H1 (cell line): ENCODE measurements at regions not wholly inside any gene's neighbourhood (a gene's known extent, or its start where the extent isn't known, plus 50 kb on each side); places are given as distances from the start of the nearest gene placed in this dataset.

Experiments
- CTCF ChIA-PET: fragments of 300-600 bp; sonication (Branson Sonifier 250); formaldehyde crosslinking; loops from one replicate; lab custom pipeline; 2021; ENCODE audit not compliant: partially characterized antibody; lab: Charles Lee
- POLR2A ChIA-PET: fragments of 300-600 bp; sonication (Branson Sonifier 250); formaldehyde crosslinking; loops from one replicate; lab custom pipeline; 2021; ENCODE audit warnings: inconsistent platforms; ENCODE audit not compliant: partially characterized antibody; lab: Charles Lee
- DNase-seq, 2 experiments: peaks; one replicate each; pipeline versions ENCODE4 v3.0.0 to v3.0.0-alpha.2; 2010 to 2022; ENCODE audit warnings: low spot score in 2 of 2, low read depth in 1 of 2, mixed read lengths in 1 of 2
- FAIRE-seq: peaks from 2 replicates; lab custom pipeline; 2011; peaks lifted over from hg19 to GRCh38; lab: Jason Lieb, UNC
- H2AFZ ChIP-seq: 2 replicates; pipeline ENCODE4 v1.8.1; 2012; ENCODE audit warnings: low read length, inconsistent platforms
- H2AK5ac ChIP-seq: 2 replicates; pipeline ENCODE4 v1.6.1; 2013; ENCODE audit warnings: low read depth, low read length
- H2BK120ac ChIP-seq: replicated peaks from 2 replicates; pipeline ENCODE3; 2013; ENCODE audit warnings: low read depth, low read length, inconsistent platforms
- H2BK12ac ChIP-seq: 2 replicates; pipeline ENCODE4 v1.6.1; 2013; ENCODE audit warnings: low read depth, low read length
- H2BK15ac ChIP-seq: 2 replicates; pipeline ENCODE4 v1.6.1; 2013; ENCODE audit warnings: low read length
- H2BK20ac ChIP-seq: 2 replicates; pipeline ENCODE4 v1.6.1; 2013; ENCODE audit warnings: low read length
- H2BK5ac ChIP-seq: 2 replicates; pipeline ENCODE4 v1.6.1; 2013; ENCODE audit warnings: low read depth, low read length
- H3K14ac ChIP-seq: 2 replicates; pipeline ENCODE4 v1.6.1; 2013; ENCODE audit warnings: inconsistent platforms; ENCODE audit not compliant: insufficient read length
- H3K18ac ChIP-seq: 2 replicates; pipeline ENCODE4 v1.6.1; 2013; ENCODE audit warnings: low read length; ENCODE audit errors: extremely low read depth
- H3K23ac ChIP-seq: 2 replicates; pipeline ENCODE4 v1.6.1; 2013; ENCODE audit warnings: inconsistent platforms; ENCODE audit not compliant: insufficient read length
- H3K23me2 ChIP-seq: 2 replicates; pipeline ENCODE4 v1.6.1; 2013; ENCODE audit warnings: low read depth, low read length
- H3K27ac ChIP-seq: 2 replicates; pipeline ENCODE4 v1.6.1; 2011; ENCODE audit warnings: low read depth, low read length, inconsistent platforms
- H3K27me3 ChIP-seq, 4 experiments: replicated peaks in 1 of 4; 1 replicate in 1 of 4; 2 replicates in 3 of 4; pipeline versions ENCODE4 v1.6.1 to v1.8.1; 2011 to 2013; ENCODE audit warnings: low read length in 3 of 4, mild to moderate bottlenecking in 3 of 4, inconsistent platforms in 2 of 4, mixed read lengths in 2 of 4, moderate library complexity in 1 of 4; ENCODE audit not compliant: control insufficient read depth in 3 of 4, insufficient read depth in 3 of 4; ENCODE audit errors: extremely low read depth in 1 of 4
- H3K36me3 ChIP-seq, 4 experiments: 2 replicates each; pipeline versions ENCODE4 v1.6.1 to v1.8.1; 2011 to 2013; ENCODE audit warnings: mild to moderate bottlenecking in 4 of 4, low read length in 3 of 4, moderate library complexity in 2 of 4, control low read depth in 1 of 4, inconsistent platforms in 1 of 4; ENCODE audit not compliant: insufficient read depth in 4 of 4, control insufficient read depth in 2 of 4
- H3K4ac ChIP-seq: replicated peaks from 2 replicates; pipeline ENCODE3; 2013; ENCODE audit warnings: low read length, low read depth, mixed read lengths, inconsistent platforms; ENCODE audit not compliant: insufficient read length
- H3K4me1 ChIP-seq, 4 experiments: replicated peaks in 1 of 4; 1 replicate in 1 of 4; 2 replicates in 3 of 4; pipeline versions ENCODE4 v1.6.1 to v1.8.1; 2011 to 2013; ENCODE audit warnings: low read length in 3 of 4, inconsistent platforms in 2 of 4, mixed read lengths in 1 of 4; ENCODE audit not compliant: insufficient read depth in 4 of 4, control insufficient read depth in 3 of 4
- H3K4me2 ChIP-seq, 2 experiments: 2 replicates each; pipeline versions ENCODE4 v1.6.1 to v1.8.1; 2011 to 2013; ENCODE audit warnings: low read depth in 2 of 2, low read length in 2 of 2, control low read depth in 1 of 2, inconsistent platforms in 1 of 2, mild to moderate bottlenecking in 1 of 2; ENCODE audit not compliant: insufficient read depth in 1 of 2
- H3K4me3 ChIP-seq, 4 experiments: fragments of 200-600, 300-600 bp in 1 of 4; sonication (generic), shearing (Covaris generic), sonication (Bioruptor Twin) in 1 of 4; 2 replicates each; pipeline versions ENCODE4 v1.5.1 to v1.8.1; 2011 to 2016; ENCODE audit warnings: low read length in 4 of 4, low read depth in 3 of 4, control low read depth in 2 of 4, inconsistent platforms in 2 of 4, mild to moderate bottlenecking in 2 of 4, mixed read lengths in 1 of 4, moderate library complexity in 1 of 4; ENCODE audit not compliant: insufficient read depth in 2 of 4; ENCODE audit errors: extremely low read depth in 1 of 4
- H3K56ac ChIP-seq: replicated peaks from 2 replicates; pipeline ENCODE3; 2013; ENCODE audit warnings: low read depth, mild to moderate bottlenecking, mixed read lengths, low read length, inconsistent platforms; ENCODE audit not compliant: insufficient read length
- H3K79me1 ChIP-seq: 2 replicates; pipeline ENCODE4 v1.6.1; 2013; ENCODE audit warnings: low read depth, low read length, control low read depth
- H3K79me2 ChIP-seq, 2 experiments: 2 replicates each; pipeline versions ENCODE4 v1.6.1 to v1.8.1; 2012 to 2013; ENCODE audit warnings: low read length in 2 of 2, mild to moderate bottlenecking in 2 of 2, inconsistent platforms in 1 of 2; ENCODE audit not compliant: insufficient read depth in 2 of 2, control insufficient read depth in 1 of 2
- H3K9ac ChIP-seq, 4 experiments: replicated peaks in 1 of 4; 1 replicate in 1 of 4; 2 replicates in 3 of 4; pipeline versions ENCODE4 v1.6.1 to v1.8.1; 2011 to 2013; ENCODE audit warnings: low read depth in 3 of 4, low read length in 3 of 4, control low read depth in 2 of 4, mild to moderate bottlenecking in 2 of 4, moderate library complexity in 2 of 4, inconsistent platforms in 1 of 4; ENCODE audit errors: extremely low read depth in 1 of 4
- H3K9me3 ChIP-seq, 2 experiments: 2 replicates each; pipeline versions ENCODE4 v1.6.1 to v1.8.1; 2012 to 2013; ENCODE audit warnings: mild to moderate bottlenecking in 2 of 2, moderate library complexity in 2 of 2, control low read depth in 1 of 2, inconsistent platforms in 1 of 2, low read depth in 1 of 2, low read length in 1 of 2, mixed read lengths in 1 of 2; ENCODE audit not compliant: insufficient read depth in 2 of 2
- H4K20me1 ChIP-seq, 2 experiments: replicated peaks in 1 of 2; 2 replicates each; pipeline versions ENCODE3 to v1.8.1; 2011 to 2013; ENCODE audit warnings: inconsistent platforms in 2 of 2, low read length in 2 of 2, mild to moderate bottlenecking in 1 of 2; ENCODE audit not compliant: insufficient read depth in 2 of 2, control insufficient read depth in 1 of 2
- H4K5ac ChIP-seq: 2 replicates; pipeline ENCODE4 v1.6.1; 2013; ENCODE audit warnings: low read length, low read depth, mixed read lengths, inconsistent platforms; ENCODE audit not compliant: insufficient read length
- H4K8ac ChIP-seq: 2 replicates; pipeline ENCODE4 v1.8.0; 2013; ENCODE audit warnings: mild to moderate bottlenecking, moderate library complexity, low read length, inconsistent platforms; ENCODE audit not compliant: insufficient read depth; ENCODE audit errors: extremely low read depth
- H4K91ac ChIP-seq: replicated peaks from 2 replicates; pipeline ENCODE3; 2013; ENCODE audit warnings: low read length, mixed read lengths, inconsistent platforms; ENCODE audit not compliant: insufficient read length
- CBX8 ChIP-seq: fragments of 300-800, 300-1000 bp; sonication (generic); IDR thresholded peaks from 2 replicates; pipeline ENCODE4 v1.7.1; 2016; ENCODE audit warnings: low read depth, low read length, borderline replicate concordance
- JUN ChIP-seq: IDR thresholded peaks from 2 replicates; pipeline ENCODE4 v1.6.1; 2011; ENCODE audit warnings: low read depth, mild to moderate bottlenecking, improper control_type of control experiment, low read length
- KDM1A ChIP-seq: fragments of 200-600, 300-600 bp; sonication (generic); IDR thresholded peaks from 2 replicates; pipeline ENCODE4 v1.7.1; 2016; ENCODE audit warnings: mild to moderate bottlenecking, low read length, borderline replicate concordance
- NANOG ChIP-seq: IDR thresholded peaks from 2 replicates; pipeline ENCODE4 v1.6.1; 2011; ENCODE audit warnings: low read length, low read depth, mild to moderate bottlenecking, inconsistent platforms; ENCODE audit not compliant: insufficient read depth, poor library complexity, severe bottlenecking
- POLR2AphosphoS5 ChIP-seq: IDR thresholded peaks from 2 replicates; pipeline ENCODE4 v1.6.1; 2011; ENCODE audit warnings: low read depth, low read length
- SP1 ChIP-seq: IDR thresholded peaks from 2 replicates; pipeline ENCODE4 v1.6.1; 2011; ENCODE audit warnings: low read depth, low read length
- TAF7 ChIP-seq: optimal IDR thresholded peaks from 2 replicates; pipeline ENCODE3; 2011; ENCODE audit warnings: low read depth, mild to moderate bottlenecking, inconsistent platforms, low read length, moderate library complexity, borderline replicate concordance
- WGBS, 2 experiments: shearing (Covaris generic) in 1 of 2; methylation state at CpG; one replicate each; pipeline versions ENCODE4 v1.1.6 to v1.1.7; 2013 to 2015; ENCODE audit warnings: low lambda C conversion rate in 2 of 2, mixed read lengths in 2 of 2, inconsistent platforms in 1 of 2, low coverage in 1 of 2, missing lambda C conversion rate in 1 of 2; ENCODE audit not compliant: insufficient replicate concordance in 2 of 2, insufficient coverage in 1 of 2, insufficient read length in 1 of 2; ENCODE audit errors: extremely low coverage in 1 of 2, missing lambda C conversion rate in 1 of 2; 5-methylcytosine and 5-hydroxymethylcytosine counted together
- TF ChIP-seq, protein P1 (sequence below): IDR thresholded peaks from 2 replicates; pipeline ENCODE4 v1.6.1; 2012; ENCODE audit warnings: low read length, inconsistent platforms

DNA sequence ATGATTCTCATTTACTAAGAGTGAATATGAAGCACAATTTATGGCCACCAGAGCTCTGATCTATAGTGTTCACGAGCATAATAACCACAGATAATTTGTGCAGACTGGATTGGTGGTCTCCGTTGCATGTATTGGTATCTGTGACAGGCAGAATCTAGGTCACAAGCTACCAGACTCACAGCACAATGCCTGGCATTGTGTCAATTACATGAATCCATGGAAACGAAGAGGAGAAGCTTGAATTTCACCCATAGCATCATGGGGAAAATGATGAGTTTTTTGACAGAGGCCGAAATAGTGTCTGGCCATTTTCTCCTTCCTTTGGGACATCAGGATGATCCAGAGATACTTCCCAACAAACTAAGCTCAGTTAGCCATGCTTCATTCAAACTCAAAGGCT lies 52.3 kb upstream of the TMEM170B start:
- 87% methylated on average over 4 of the region's 4 CpGs; no CpG with 5 or more reads in 1 of the 2 experiments for WGBS, 2 experiments
- FAIRE-seq (no peak), DNase-seq (no peak)
- no peak overlapping the region for H4K91ac ChIP-seq
- H3K4me1 ChIP-seq = peaks cover 0 to 3% (median 0%) of the 10 kb centered on the region in 4 experiments; a peak in 1 of 7 replicates
- H3K4ac ChIP-seq = no peak overlapping the region
- H3K36me3 ChIP-seq = no peaks in the 10 kb centered on the region
- H3K27me3 ChIP-seq = no peaks in the 10 kb centered on the region
- POLR2A ChIA-PET = no interaction called here
- H3K79me1 ChIP-seq = no peaks in the 10 kb centered on the region
- H2BK12ac ChIP-seq = no peak overlapping the region
- H3K4me3 ChIP-seq = no peak overlapping the region
- no peak overlapping the region for H2AK5ac ChIP-seq
- H3K4me2 ChIP-seq = no peak overlapping the region
- H3K79me2 ChIP-seq = no peaks in the 10 kb centered on the region
- H3K23ac ChIP-seq = no peak overlapping the region
- H4K8ac ChIP-seq = no peak overlapping the region
- H2BK120ac ChIP-seq = no peak overlapping the region
- H3K14ac ChIP-seq = no peak overlapping the region
- H4K20me1 ChIP-seq = no peaks in the 10 kb centered on the region
- no peaks in the 10 kb centered on the region for H3K9me3 ChIP-seq
- H3K18ac ChIP-seq = no peak overlapping the region
- 0 out of 2 replicates have a peak overlapping the region, but pooled peaks have one; percentile 3 for H2AFZ ChIP-seq
- H2BK15ac ChIP-seq = no peak overlapping the region
- H3K27ac ChIP-seq = no peak overlapping the region
- no peak overlapping the region for H2BK20ac ChIP-seq
- no peak overlapping the region for H4K5ac ChIP-seq
- no peak overlapping the region for H2BK5ac ChIP-seq
- no peak overlapping the region for H3K9ac ChIP-seq
- no peaks in the 10 kb centered on the region for H3K23me2 ChIP-seq
- CTCF ChIA-PET = interaction anchor here (0.7 to 2.5 kb wide), 4 partner anchors 9 to 313 kb away, joined by 3 to 18 read pairs (median 6); no protein-coding TSS in a partner anchor
- no peak overlapping the region for H3K56ac ChIP-seq
- TF ChIP-seq JUN (no peak), TAF7 (no peak), SP1 (no peak), POLR2AphosphoS5 (no peak), KDM1A (no peak), CBX8 (no peak), NANOG (no peak)
- TF ChIP-seq, protein P1, sequence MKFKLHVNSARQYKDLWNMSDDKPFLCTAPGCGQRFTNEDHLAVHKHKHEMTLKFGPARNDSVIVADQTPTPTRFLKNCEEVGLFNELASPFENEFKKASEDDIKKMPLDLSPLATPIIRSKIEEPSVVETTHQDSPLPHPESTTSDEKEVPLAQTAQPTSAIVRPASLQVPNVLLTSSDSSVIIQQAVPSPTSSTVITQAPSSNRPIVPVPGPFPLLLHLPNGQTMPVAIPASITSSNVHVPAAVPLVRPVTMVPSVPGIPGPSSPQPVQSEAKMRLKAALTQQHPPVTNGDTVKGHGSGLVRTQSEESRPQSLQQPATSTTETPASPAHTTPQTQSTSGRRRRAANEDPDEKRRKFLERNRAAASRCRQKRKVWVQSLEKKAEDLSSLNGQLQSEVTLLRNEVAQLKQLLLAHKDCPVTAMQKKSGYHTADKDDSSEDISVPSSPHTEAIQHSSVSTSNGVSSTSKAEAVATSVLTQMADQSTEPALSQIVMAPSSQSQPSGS = no peak
